ENCODE measurements at regions not wholly inside any gene's neighbourhood (a gene's known extent, or its start where the extent isn't known, plus 50 kb on each side); places are given as distances from the start of the nearest gene placed in this dataset.

- no peak for DNase-seq (ENCODE audit: low read depth, low spot score)
- H3K4me3 ChIP-seq (ENCODE audit: low read depth, low read length): no peak overlapping the region
- in situ Hi-C loops (cut with HindIII; ENCODE audit: low sequenced_read_pairs): no loop called here
- no peak for TF ChIP-seq CTCF (IDR thresholded peaks at IDR 0.05; ENCODE audit: low read depth, low read length)
Observed at GRCh38 chr2:180676520-180677025, 303.8 kb upstream of the UBE2E3 start.

GRCh38 chr2:180675170-180675569, 305.2 kb upstream of the UBE2E3 start:
- in situ Hi-C loops (cut with HindIII; ENCODE audit: low sequenced_read_pairs): no loop called here
- DNase-seq (ENCODE audit: low read depth, low spot score): no peak
- H3K4me3 ChIP-seq (ENCODE audit: low read depth, low read length): no peak overlapping the region
- TF ChIP-seq CTCF (IDR thresholded peaks at IDR 0.05; ENCODE audit: low read depth, low read length): no peak

GRCh38 chr2:180672377-180672776, 308.0 kb upstream of the UBE2E3 start:
- in situ Hi-C loops (cut with HindIII; ENCODE audit: low sequenced_read_pairs): no loop called here
- H3K4me3 ChIP-seq (ENCODE audit: low read depth, low read length): no peak overlapping the region
- no peak for DNase-seq (ENCODE audit: low read depth, low spot score)
- TF ChIP-seq CTCF (IDR thresholded peaks at IDR 0.05; ENCODE audit: low read depth, low read length): no peak

- DNase-seq (ENCODE audit: low read depth, low spot score): no peak
- no peak overlapping the region for H3K4me3 ChIP-seq (ENCODE audit: low read depth, low read length)
- in situ Hi-C loops (cut with HindIII; ENCODE audit: low sequenced_read_pairs): no loop called here
- no peak for TF ChIP-seq CTCF (IDR thresholded peaks at IDR 0.05; ENCODE audit: low read depth, low read length)
Observed at GRCh38 chr2:180670302-180671003, 310.0 kb upstream of the UBE2E3 start.

GRCh38 chr2:180669016-180669415, 311.4 kb upstream of the UBE2E3 start:
- no peak for DNase-seq (ENCODE audit: low read depth, low spot score)
- no peak overlapping the region for H3K4me3 ChIP-seq (ENCODE audit: low read depth, low read length)
- in situ Hi-C loops (cut with HindIII; ENCODE audit: low sequenced_read_pairs): no loop called here
- no peak for TF ChIP-seq CTCF (IDR thresholded peaks at IDR 0.05; ENCODE audit: low read depth, low read length)

DNA sequence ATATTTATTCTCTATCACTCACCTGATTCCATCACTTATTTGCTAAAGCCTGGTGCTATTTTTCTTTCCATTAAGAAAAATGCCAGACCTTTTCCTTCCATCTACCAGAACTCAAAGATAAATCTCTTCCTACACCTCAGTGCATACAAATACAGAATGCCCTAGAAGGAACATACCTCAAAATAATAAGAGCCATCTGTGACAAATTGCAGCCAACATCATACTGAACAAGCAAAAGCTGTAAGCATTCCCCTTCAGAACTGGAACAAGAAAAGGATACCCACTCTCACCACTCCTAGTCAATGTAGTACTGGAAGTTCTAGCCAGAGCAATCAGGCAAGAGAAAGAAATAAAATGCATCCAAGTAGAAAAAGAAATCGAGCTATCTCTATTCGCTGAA, 315.9 kb upstream of the UBE2E3 start:
- TF ChIP-seq CTCF (IDR thresholded peaks at IDR 0.05; ENCODE audit: low read depth, low read length): no peak
- no peak overlapping the region for H3K4me3 ChIP-seq (ENCODE audit: low read depth, low read length)
- no peak for DNase-seq (ENCODE audit: low read depth, low spot score)
- in situ Hi-C loops (cut with HindIII; ENCODE audit: low sequenced_read_pairs): no loop called here

Measured in astrocyte of the spinal cord (primary cell).